Esophagus muscularis mucosa (tissue), 3 donors: ENCODE measurements at regions not wholly inside any gene's neighbourhood (a gene's known extent, or its start where the extent isn't known, plus 50 kb on each side); places are given as distances from the start of the nearest gene placed in this dataset.

Source experiments
- CTCF ChIP-seq, 3 experiments: fragments of 200-600 bp in 2 of 3; fragments of 450-650 bp in 1 of 3; sonication (generic) in 2 of 3; IDR thresholded peaks; one replicate each; pipeline ENCODE4 v1.5.1; 2017 to 2019; ENCODE audit warnings: antibody characterized with exemption in 3 of 3, mild to moderate bottlenecking in 2 of 3, moderate library complexity in 1 of 3
- POLR2A ChIP-seq: fragments of 450-650 bp; IDR thresholded peaks from one replicate; pipeline ENCODE4 v1.6.1; 2017; ENCODE audit warnings: antibody characterized with exemption, moderate library complexity, mild to moderate bottlenecking, low read depth

- no peak for TF ChIP-seq POLR2A
- TF ChIP-seq CTCF (IDR thresholded peaks at IDR 0.05) = no peak
Measured at GRCh38 chr10:57844387-57844998, 423.2 kb downstream of the IPMK start.
